Liver (tissue), 3 donors: ENCODE measurements at regions not wholly inside any gene's neighbourhood (a gene's known extent, or its start where the extent isn't known, plus 50 kb on each side); places are given as distances from the start of the nearest gene placed in this dataset.

Source experiments
- EGR1 ChIP-seq, 2 donors: IDR thresholded peaks; 2 replicates each; pipeline ENCODE4 v1.6.1; 2016 to 2018; ENCODE audit warnings: antibody characterized with exemption in 2 of 2, low read depth in 2 of 2
- GABPA ChIP-seq, 2 donors: IDR thresholded peaks in 1 of 2; conservative IDR thresholded peaks in 1 of 2; 2 replicates each; pipeline ENCODE4 v1.6.1; 2016; ENCODE audit warnings: antibody characterized with exemption in 2 of 2, mild to moderate bottlenecking in 1 of 2, moderate library complexity in 1 of 2
- HNF4G ChIP-seq: IDR thresholded peaks from 2 replicates; pipeline ENCODE4 v1.6.1; 2016; ENCODE audit warnings: antibody characterized with exemption
- RXRA ChIP-seq, 2 donors: IDR thresholded peaks; 2 replicates each; pipeline ENCODE4 v1.6.1; 2017 to 2018; ENCODE audit warnings: antibody characterized with exemption in 2 of 2, mild to moderate bottlenecking in 1 of 2
- YY1 ChIP-seq: IDR thresholded peaks from 2 replicates; pipeline ENCODE4 v1.6.1; 2016; ENCODE audit warnings: antibody characterized with exemption, mild to moderate bottlenecking
- TF ChIP-seq, protein P1 (sequence below): fragments of 150-350 bp; IDR thresholded peaks from 2 replicates; pipeline ENCODE4 v1.5.1; 2017; ENCODE audit warnings: improper control_type of control experiment, low read depth, low read length; ENCODE audit not compliant: missing input control
- TF ChIP-seq, protein P2 (sequence below): IDR thresholded peaks from 2 replicates; pipeline ENCODE4 v1.6.1; 2016; ENCODE audit warnings: antibody characterized with exemption
- TF ChIP-seq, protein P3 (sequence below): IDR thresholded peaks from 2 replicates; pipeline ENCODE4 v1.6.1; 2016; ENCODE audit warnings: antibody characterized with exemption
- donor health status: healthy.
- donor health status: healthy.

DNA sequence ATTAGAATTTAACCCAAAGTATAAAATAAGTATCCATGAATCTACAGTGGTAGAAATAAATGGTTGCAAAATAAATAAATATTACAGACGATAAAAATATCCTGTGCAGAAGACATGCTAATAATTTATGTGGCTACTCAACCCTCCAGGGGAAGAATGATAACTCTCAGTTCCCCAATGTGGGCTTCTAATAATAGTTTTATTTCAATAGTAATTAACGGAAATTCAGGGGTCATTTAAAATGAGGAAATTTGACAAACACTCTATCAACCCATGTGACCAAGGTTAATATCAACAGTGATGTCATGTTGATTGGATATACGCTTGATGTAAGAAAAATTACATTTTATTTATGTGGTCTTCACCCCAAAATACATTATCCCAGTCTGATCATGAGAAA is 1082.6 kb upstream of the LRRTM3 start:
- TF ChIP-seq GABPA (IDR thresholded peaks at IDR 0.05 in 1 of 2, conservative IDR thresholded peaks at IDR 0.05 in 1 of 2), result no peak
- TF ChIP-seq, protein P1, sequence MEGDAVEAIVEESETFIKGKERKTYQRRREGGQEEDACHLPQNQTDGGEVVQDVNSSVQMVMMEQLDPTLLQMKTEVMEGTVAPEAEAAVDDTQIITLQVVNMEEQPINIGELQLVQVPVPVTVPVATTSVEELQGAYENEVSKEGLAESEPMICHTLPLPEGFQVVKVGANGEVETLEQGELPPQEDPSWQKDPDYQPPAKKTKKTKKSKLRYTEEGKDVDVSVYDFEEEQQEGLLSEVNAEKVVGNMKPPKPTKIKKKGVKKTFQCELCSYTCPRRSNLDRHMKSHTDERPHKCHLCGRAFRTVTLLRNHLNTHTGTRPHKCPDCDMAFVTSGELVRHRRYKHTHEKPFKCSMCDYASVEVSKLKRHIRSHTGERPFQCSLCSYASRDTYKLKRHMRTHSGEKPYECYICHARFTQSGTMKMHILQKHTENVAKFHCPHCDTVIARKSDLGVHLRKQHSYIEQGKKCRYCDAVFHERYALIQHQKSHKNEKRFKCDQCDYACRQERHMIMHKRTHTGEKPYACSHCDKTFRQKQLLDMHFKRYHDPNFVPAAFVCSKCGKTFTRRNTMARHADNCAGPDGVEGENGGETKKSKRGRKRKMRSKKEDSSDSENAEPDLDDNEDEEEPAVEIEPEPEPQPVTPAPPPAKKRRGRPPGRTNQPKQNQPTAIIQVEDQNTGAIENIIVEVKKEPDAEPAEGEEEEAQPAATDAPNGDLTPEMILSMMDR, result no peak
- TF ChIP-seq, protein P2, sequence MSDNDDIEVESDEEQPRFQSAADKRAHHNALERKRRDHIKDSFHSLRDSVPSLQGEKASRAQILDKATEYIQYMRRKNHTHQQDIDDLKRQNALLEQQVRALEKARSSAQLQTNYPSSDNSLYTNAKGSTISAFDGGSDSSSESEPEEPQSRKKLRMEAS, result no peak
- TF ChIP-seq EGR1 (IDR thresholded peaks at IDR 0.05; ENCODE audit: low read depth in 2 of 2), result no peak
- no peak for TF ChIP-seq YY1
- no peak for TF ChIP-seq HNF4G
- no peak for TF ChIP-seq RXRA (IDR thresholded peaks at IDR 0.05)
- TF ChIP-seq, protein P3, sequence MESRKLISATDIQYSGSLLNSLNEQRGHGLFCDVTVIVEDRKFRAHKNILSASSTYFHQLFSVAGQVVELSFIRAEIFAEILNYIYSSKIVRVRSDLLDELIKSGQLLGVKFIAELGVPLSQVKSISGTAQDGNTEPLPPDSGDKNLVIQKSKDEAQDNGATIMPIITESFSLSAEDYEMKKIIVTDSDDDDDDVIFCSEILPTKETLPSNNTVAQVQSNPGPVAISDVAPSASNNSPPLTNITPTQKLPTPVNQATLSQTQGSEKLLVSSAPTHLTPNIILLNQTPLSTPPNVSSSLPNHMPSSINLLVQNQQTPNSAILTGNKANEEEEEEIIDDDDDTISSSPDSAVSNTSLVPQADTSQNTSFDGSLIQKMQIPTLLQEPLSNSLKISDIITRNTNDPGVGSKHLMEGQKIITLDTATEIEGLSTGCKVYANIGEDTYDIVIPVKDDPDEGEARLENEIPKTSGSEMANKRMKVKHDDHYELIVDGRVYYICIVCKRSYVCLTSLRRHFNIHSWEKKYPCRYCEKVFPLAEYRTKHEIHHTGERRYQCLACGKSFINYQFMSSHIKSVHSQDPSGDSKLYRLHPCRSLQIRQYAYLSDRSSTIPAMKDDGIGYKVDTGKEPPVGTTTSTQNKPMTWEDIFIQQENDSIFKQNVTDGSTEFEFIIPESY, result no peak
